Choroid plexus epithelial cell (primary cell): ENCODE measurements at regions not wholly inside any gene's neighbourhood (a gene's known extent, or its start where the extent isn't known, plus 50 kb on each side); places are given as distances from the start of the nearest gene placed in this dataset.

Experiments used
- DNase-seq: peaks from one replicate; pipeline ENCODE4 v3.0.0-alpha.2; 2010; ENCODE audit warnings: low read depth
- H3K4me3 ChIP-seq: 2 replicates; pipeline ENCODE4 v1.5.1; 2011; ENCODE audit warnings: low read depth, mild to moderate bottlenecking, control low read depth, low read length, moderate library complexity
- TF ChIP-seq, protein P1 (sequence below): conservative IDR thresholded peaks from 2 replicates; pipeline ENCODE4 v1.5.1; 2011; ENCODE audit warnings: low read depth, mild to moderate bottlenecking, control low read depth, inconsistent platforms, low read length, moderate library complexity

DNA sequence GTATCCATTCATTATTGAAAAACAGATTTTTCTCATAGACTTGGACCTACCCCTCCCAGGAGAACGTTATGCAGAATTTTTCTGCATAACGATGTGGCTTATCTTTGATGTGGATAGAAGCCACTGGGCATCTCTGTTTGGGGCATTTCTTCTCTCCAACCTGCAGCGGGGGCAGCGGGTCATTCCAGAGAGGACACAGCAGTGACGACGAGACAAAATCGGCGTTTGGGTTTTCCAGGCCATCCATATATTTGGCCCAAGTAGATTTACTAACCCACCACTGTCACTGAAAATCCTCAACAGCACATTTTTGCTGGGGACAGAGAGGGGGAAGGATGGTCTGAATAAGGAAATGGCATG lies 299.3 kb upstream of the PITRM1 start:
- TF ChIP-seq, protein P1, sequence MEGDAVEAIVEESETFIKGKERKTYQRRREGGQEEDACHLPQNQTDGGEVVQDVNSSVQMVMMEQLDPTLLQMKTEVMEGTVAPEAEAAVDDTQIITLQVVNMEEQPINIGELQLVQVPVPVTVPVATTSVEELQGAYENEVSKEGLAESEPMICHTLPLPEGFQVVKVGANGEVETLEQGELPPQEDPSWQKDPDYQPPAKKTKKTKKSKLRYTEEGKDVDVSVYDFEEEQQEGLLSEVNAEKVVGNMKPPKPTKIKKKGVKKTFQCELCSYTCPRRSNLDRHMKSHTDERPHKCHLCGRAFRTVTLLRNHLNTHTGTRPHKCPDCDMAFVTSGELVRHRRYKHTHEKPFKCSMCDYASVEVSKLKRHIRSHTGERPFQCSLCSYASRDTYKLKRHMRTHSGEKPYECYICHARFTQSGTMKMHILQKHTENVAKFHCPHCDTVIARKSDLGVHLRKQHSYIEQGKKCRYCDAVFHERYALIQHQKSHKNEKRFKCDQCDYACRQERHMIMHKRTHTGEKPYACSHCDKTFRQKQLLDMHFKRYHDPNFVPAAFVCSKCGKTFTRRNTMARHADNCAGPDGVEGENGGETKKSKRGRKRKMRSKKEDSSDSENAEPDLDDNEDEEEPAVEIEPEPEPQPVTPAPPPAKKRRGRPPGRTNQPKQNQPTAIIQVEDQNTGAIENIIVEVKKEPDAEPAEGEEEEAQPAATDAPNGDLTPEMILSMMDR: no peak
- no peak overlapping the region for H3K4me3 ChIP-seq
- no peak for DNase-seq

DNA sequence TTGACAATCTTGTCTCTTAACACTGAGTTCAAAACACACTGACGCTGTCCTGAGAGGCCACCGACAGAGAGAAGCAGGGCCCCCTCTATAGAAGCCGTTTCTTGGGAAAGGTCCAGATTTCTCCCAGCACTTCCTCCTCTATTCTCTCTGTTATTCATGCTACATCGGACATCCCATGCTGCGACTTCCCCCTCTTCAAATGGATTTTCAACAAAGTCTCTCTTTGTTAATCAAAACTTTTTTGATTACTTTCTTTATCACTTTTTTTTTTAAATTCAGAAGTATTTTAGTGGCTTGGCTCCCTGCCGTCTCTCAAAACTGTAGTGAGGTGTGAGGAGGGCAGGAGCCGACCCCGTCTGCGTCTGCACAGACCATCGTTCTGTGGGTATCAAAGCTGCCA lies 298.9 kb upstream of the PITRM1 start:
- TF ChIP-seq, protein P1: no peak
- no peak overlapping the region for H3K4me3 ChIP-seq
- DNase-seq: no peak

DNA sequence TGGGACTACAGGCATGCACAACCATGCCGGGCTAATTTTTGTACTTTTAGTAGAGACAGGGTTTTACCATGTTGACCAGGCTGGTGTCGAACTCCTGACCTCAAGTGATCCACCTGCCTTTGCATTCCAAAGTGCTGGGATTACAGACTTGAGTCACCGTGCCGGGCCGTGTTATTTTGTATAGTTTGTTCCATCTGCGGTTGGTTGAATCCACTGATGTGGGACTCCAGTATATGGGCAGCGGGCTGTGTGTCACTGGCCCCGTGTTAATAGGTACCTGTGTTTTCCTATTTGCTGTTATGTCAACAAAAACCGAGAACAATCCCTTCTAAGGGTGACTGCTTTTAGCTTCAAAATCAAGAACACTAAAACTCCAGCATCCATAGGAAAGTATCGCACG lies 297.6 kb upstream of the PITRM1 start:
- no peak for DNase-seq
- TF ChIP-seq, protein P1: no peak
- H3K4me3 ChIP-seq: no peak overlapping the region

DNA sequence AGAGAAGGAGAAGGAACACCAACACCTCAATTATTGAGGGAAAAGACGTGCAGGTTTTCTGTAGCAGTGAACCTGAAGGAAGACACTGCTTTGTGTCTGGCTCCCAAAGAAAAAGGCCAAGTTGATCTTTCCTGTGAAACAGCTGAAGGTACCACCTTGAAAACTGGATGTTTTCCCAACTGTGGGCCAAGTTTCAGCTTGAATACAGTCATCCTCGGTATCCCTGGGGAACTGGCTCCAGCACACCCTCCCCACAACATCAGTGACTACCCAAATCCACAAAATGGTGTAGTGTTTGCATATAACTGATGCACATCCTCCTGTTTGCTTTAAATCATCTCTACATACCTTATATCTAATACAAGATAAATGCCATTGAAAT lies 297.0 kb upstream of the PITRM1 start:
- H3K4me3 ChIP-seq: no peak overlapping the region
- no peak for DNase-seq
- TF ChIP-seq, protein P1: no peak

DNA sequence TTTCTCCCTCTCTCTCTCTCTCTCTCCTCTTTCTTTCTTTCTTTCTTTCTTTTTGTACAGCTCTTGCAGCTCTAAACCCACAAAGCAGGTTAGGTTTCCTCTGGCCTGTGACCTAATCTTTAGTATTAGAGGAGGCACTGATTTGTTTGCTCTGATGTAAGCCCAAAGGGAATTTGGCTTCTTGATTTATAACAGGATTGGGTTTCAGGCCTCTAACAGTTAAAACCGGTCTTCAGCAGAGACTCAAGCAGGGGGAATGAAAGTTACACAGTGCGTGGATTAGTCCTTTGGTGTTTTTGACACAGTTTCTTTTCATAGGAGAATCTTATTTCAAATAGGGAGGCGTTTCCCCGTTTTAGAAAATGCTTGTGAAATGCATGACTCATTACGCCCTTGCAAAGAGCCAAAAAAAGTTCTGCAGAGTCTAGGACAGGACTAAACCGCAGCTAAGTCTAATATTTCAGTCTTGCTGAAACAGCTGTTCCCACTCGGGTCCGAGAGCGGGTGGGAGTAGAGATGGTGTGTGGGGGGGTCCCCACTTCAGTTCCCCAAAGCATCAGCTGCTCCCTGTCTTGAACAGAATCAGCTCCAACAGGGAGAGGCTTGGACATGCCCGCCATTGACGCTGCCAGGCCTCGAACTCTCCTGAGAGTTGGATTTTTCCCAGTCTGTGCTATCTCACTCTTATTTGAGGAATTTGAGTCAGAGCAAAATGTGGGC lies 296.5 kb upstream of the PITRM1 start:
- TF ChIP-seq, protein P1: no peak
- DNase-seq: peak; percentile 96
- H3K4me3 ChIP-seq: peak overlapping the region; percentile 26

DNA sequence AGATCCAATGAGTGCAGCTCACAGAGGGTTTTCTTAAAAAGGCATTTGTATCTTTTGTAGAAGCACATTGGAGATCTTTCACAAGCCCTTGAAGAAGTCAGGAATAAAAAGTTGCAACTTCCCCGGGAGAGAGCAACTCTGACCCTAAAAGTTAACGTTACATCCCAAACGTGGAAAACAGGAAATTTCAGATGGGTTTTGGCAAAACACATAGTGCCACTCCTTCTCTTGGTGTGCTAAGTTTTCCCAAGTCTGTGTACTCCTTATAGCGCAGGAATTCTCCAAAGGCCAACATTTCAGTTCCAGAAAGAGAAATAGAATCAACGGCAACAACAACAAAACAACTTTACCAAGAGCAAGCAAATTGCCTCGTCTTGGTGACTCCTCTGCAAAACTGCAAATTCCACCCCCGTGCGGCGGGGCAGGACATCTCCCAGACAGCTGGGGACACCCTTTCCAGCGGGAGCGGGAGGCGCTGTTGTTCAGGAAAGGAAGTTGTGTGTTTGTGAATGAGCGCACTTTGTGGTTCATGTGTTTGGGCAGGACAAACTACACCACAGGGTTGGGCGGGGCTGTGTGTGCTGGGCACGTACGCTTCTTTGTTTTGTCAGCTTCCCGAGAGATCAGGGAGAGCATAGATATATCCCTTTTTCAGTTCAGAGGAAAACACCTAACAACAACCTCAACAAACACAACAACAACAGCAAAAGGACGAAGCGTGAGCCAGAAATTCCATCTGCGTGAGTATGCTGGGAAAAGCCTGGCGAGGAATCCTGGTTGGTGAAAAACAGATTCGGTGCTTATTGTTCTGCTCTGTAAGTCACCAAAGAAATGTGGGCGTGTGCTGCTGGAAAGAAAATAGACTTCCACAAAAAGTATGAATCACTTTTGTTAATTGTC lies 294.7 kb upstream of the PITRM1 start:
- H3K4me3 ChIP-seq: peak overlapping the region; percentile 43
- DNase-seq: peak; percentile 94
- TF ChIP-seq, protein P1: peak; percentile 71
